Smooth muscle cell (in vitro differentiated cells): ENCODE measurements at regions not wholly inside any gene's neighbourhood (a gene's known extent, or its start where the extent isn't known, plus 50 kb on each side); places are given as distances from the start of the nearest gene placed in this dataset.

Experiments
- DNase-seq: peaks from one replicate; lab custom pipeline; 2025; ENCODE audit not compliant: unreplicated experiment; lab: John Stamatoyannopoulos, UW
- H2AFZ ChIP-seq: fragments of 200-600 bp; sonication (generic); 2 replicates; pipeline ENCODE4 v1.6.0; 2016; ENCODE audit warnings: antibody characterized with exemption, low read depth, mild to moderate bottlenecking
- H3F3A ChIP-seq: fragments of 200-600 bp; sonication (generic); 2 replicates; pipeline ENCODE4 v1.6.0; 2017; ENCODE audit warnings: antibody characterized with exemption, low read depth
- H3K27ac ChIP-seq: fragments of 200-600 bp; sonication (generic); 2 replicates; pipeline ENCODE4 v1.5.1; 2016; ENCODE audit warnings: low read depth, mild to moderate bottlenecking
- H3K27me3 ChIP-seq: fragments of 200-600 bp; sonication (generic); 2 replicates; pipeline ENCODE4 v1.6.1; 2016; ENCODE audit warnings: low read depth, mild to moderate bottlenecking
- H3K36me3 ChIP-seq: fragments of 200-600 bp; sonication (generic); 2 replicates; pipeline ENCODE4 v1.5.1; 2016; ENCODE audit warnings: low read depth
- H3K4me1 ChIP-seq: fragments of 200-600 bp; sonication (generic); 2 replicates; pipeline ENCODE4 v1.5.1; 2016; ENCODE audit warnings: low read depth
- H3K4me2 ChIP-seq: fragments of 200-600 bp; sonication (generic); 2 replicates; pipeline ENCODE4 v1.6.0; 2016; ENCODE audit warnings: mild to moderate bottlenecking
- H3K4me3 ChIP-seq: fragments of 200-600 bp; sonication (generic); 2 replicates; pipeline ENCODE4 v1.5.1; 2016; ENCODE audit warnings: mild to moderate bottlenecking
- H3K79me2 ChIP-seq: fragments of 200-600 bp; sonication (generic); 2 replicates; pipeline ENCODE4 v1.6.0; 2016; ENCODE audit warnings: low read depth, mild to moderate bottlenecking
- H3K9ac ChIP-seq: fragments of 200-600 bp; sonication (generic); 2 replicates; pipeline ENCODE4 v1.6.0; 2016; ENCODE audit warnings: low read depth
- H3K9me3 ChIP-seq: fragments of 200-600 bp; sonication (generic); replicated peaks from 2 replicates; pipeline ENCODE4 v1.5.1; 2016; ENCODE audit warnings: low read depth
- H4K20me1 ChIP-seq: fragments of 200-600 bp; sonication (generic); 2 replicates; pipeline ENCODE4 v1.6.0; 2016; ENCODE audit warnings: low read depth
- CTCF ChIP-seq: fragments of 200-600 bp; sonication (generic); IDR thresholded peaks from 2 replicates; pipeline ENCODE4 v1.5.1; 2017; ENCODE audit warnings: borderline replicate concordance, mild to moderate bottlenecking, antibody characterized with exemption; ENCODE audit not compliant: insufficient read depth, poor library complexity, severe bottlenecking
- WGBS: methylation state at CpG from one replicate; pipeline ENCODE4 v1.1.7; 2016; ENCODE audit warnings: low lambda C conversion rate; 5-methylcytosine and 5-hydroxymethylcytosine counted together

- H3K4me2 ChIP-seq, result no peak overlapping the region
- H3K4me1 ChIP-seq, result no peaks in the 10 kb centered on the region
- H3K79me2 ChIP-seq, result no peaks in the 10 kb centered on the region
- H3F3A ChIP-seq, result no peaks in the 10 kb centered on the region
- H3K36me3 ChIP-seq, result no peaks in the 10 kb centered on the region
- H3K9me3 ChIP-seq, result peaks cover 6% of the 10 kb centered on the region
- H2AFZ ChIP-seq, result no peak overlapping the region
- H3K27ac ChIP-seq, result no peak overlapping the region
- DNase-seq, result no peak
- H3K4me3 ChIP-seq, result no peak overlapping the region
- 88% methylated on average over 9 of the region's 9 CpGs for WGBS
- no peak for TF ChIP-seq CTCF
- no peak overlapping the region for H3K9ac ChIP-seq
- peaks cover 5% of the 10 kb centered on the region for H3K27me3 ChIP-seq
- no peaks in the 10 kb centered on the region for H4K20me1 ChIP-seq
Measured at GRCh38 chr12:107826276-107826675, 51.8 kb downstream of the ASCL4 start.

GRCh38 chr12:107829271-107829670 is 54.8 kb downstream of the ASCL4 start:
- Histone ChIP-seq H3K9ac (no peak overlapping the region), H3K4me2 (no peak overlapping the region), H3K27ac (no peak overlapping the region), H3K4me1 (no peaks in the 10 kb centered on the region), H3K36me3 (no peaks in the 10 kb centered on the region), H2AFZ (no peak overlapping the region), H3K4me3 (no peak overlapping the region), H3K27me3 (peaks cover 29% of the 10 kb centered on the region), H3F3A (no peaks in the 10 kb centered on the region), H4K20me1 (no peaks in the 10 kb centered on the region), H3K9me3 (peaks cover 6% of the 10 kb centered on the region), H3K79me2 (no peaks in the 10 kb centered on the region)
- WGBS, result 94% methylated on average over 1 of the region's 1 CpG
- DNase-seq, result no peak
- no peak for TF ChIP-seq CTCF

- no peak overlapping the region for H2AFZ ChIP-seq
- H3F3A ChIP-seq, result no peaks in the 10 kb centered on the region
- H3K9ac ChIP-seq, result no peak overlapping the region
- H3K4me3 ChIP-seq, result no peak overlapping the region
- no peak overlapping the region for H3K27ac ChIP-seq
- no peak for DNase-seq
- H3K4me2 ChIP-seq, result no peak overlapping the region
- peaks cover 60% of the 10 kb centered on the region for H3K27me3 ChIP-seq
- H3K36me3 ChIP-seq, result no peaks in the 10 kb centered on the region
- H3K9me3 ChIP-seq, result no peaks in the 10 kb centered on the region
- no peaks in the 10 kb centered on the region for H3K79me2 ChIP-seq
- no peaks in the 10 kb centered on the region for H4K20me1 ChIP-seq
- WGBS, result 79% methylated on average over 4 of the region's 4 CpGs
- TF ChIP-seq CTCF, result no peak
- no peaks in the 10 kb centered on the region for H3K4me1 ChIP-seq
Measured at GRCh38 chr12:107832441-107832840, 57.9 kb downstream of the ASCL4 start.

GRCh38 chr12:107840186-107840585 is 65.7 kb downstream of the ASCL4 start:
- WGBS, result 11% methylated on average over 1 of the region's 1 CpG
- Histone ChIP-seq H3K27ac (no peak overlapping the region), H3K4me2 (no peak overlapping the region), H3K4me1 (peaks cover 17% of the 10 kb centered on the region), H3F3A (no peaks in the 10 kb centered on the region), H2AFZ (no peak overlapping the region), H3K36me3 (no peaks in the 10 kb centered on the region), H3K79me2 (no peaks in the 10 kb centered on the region), H4K20me1 (no peaks in the 10 kb centered on the region), H3K4me3 (no peak overlapping the region), H3K9me3 (no peaks in the 10 kb centered on the region), H3K9ac (no peak overlapping the region), H3K27me3 (peaks cover 98% of the 10 kb centered on the region)
- no peak for DNase-seq
- no peak for TF ChIP-seq CTCF
